RWPE2 (cell line): ENCODE measurements at regions not wholly inside any gene's neighbourhood (a gene's known extent, or its start where the extent isn't known, plus 50 kb on each side); places are given as distances from the start of the nearest gene placed in this dataset.

Source experiments
- ATAC-seq: fragments of 200-7000 bp; cut with Tn5 transposase; 3 replicates; pipeline ENCODE4 v1.9.1; 2021; ENCODE audit warnings: low read depth
- DNase-seq: peaks from one replicate; pipeline ENCODE4 v3.0.0-alpha.2; 2020; ENCODE audit warnings: low spot score
- H3K27ac ChIP-seq: fragments of 450-650 bp; 2 replicates; pipeline ENCODE4 v1.5.1; 2017; ENCODE audit warnings: mild to moderate bottlenecking; ENCODE audit not compliant: poor library complexity, severe bottlenecking
- H3K27me3 ChIP-seq: fragments of 250-450 bp; sonication (Bioruptor Pico); 2 replicates; pipeline ENCODE4 v1.5.1; 2021; ENCODE audit warnings: mild to moderate bottlenecking, moderate library complexity; ENCODE audit not compliant: insufficient read depth, poor library complexity, severe bottlenecking
- H3K36me3 ChIP-seq: fragments of 250-450 bp; sonication (Bioruptor Pico); 2 replicates; pipeline ENCODE4 v1.5.1; 2020; ENCODE audit warnings: low read depth, mild to moderate bottlenecking, moderate library complexity
- H3K4me1 ChIP-seq: fragments of 250-450 bp; sonication (Bioruptor Pico); 2 replicates; pipeline ENCODE4 v1.5.1; 2021; ENCODE audit warnings: mild to moderate bottlenecking, moderate library complexity; ENCODE audit not compliant: insufficient read depth, poor library complexity, severe bottlenecking
- H3K4me3 ChIP-seq: fragments of 250-450 bp; sonication (Bioruptor Pico); 2 replicates; pipeline ENCODE4 v1.5.1; 2021; ENCODE audit warnings: mild to moderate bottlenecking, moderate library complexity; ENCODE audit not compliant: severe bottlenecking
- H3K9me3 ChIP-seq: fragments of 250-450 bp; sonication (Bioruptor Pico); 2 replicates; pipeline ENCODE4 v1.5.1; 2021; ENCODE audit warnings: mild to moderate bottlenecking, moderate library complexity; ENCODE audit not compliant: severe bottlenecking
- TF ChIP-seq, protein P1 (sequence below): fragments of 450-650 bp; IDR thresholded peaks from one replicate; pipeline ENCODE4 v1.5.1; 2017; ENCODE audit warnings: mild to moderate bottlenecking, moderate library complexity; ENCODE audit not compliant: poor library complexity, severe bottlenecking

GRCh38 chr15:62360332-62361097, 195.4 kb upstream of the C2CD4B start:
- no peaks in the 10 kb centered on the region for H3K4me1 ChIP-seq
- ATAC-seq (no peak), DNase-seq (no peak)

GRCh38 chr15:62362144-62362543, 197.1 kb upstream of the C2CD4B start:
- TF ChIP-seq, protein P1, sequence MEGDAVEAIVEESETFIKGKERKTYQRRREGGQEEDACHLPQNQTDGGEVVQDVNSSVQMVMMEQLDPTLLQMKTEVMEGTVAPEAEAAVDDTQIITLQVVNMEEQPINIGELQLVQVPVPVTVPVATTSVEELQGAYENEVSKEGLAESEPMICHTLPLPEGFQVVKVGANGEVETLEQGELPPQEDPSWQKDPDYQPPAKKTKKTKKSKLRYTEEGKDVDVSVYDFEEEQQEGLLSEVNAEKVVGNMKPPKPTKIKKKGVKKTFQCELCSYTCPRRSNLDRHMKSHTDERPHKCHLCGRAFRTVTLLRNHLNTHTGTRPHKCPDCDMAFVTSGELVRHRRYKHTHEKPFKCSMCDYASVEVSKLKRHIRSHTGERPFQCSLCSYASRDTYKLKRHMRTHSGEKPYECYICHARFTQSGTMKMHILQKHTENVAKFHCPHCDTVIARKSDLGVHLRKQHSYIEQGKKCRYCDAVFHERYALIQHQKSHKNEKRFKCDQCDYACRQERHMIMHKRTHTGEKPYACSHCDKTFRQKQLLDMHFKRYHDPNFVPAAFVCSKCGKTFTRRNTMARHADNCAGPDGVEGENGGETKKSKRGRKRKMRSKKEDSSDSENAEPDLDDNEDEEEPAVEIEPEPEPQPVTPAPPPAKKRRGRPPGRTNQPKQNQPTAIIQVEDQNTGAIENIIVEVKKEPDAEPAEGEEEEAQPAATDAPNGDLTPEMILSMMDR, result no peak
- H3K36me3 ChIP-seq, result no peaks in the 10 kb centered on the region
- H3K4me1 ChIP-seq, result no peaks in the 10 kb centered on the region
- no peak overlapping the region for H3K4me3 ChIP-seq
- no peak for DNase-seq
- H3K9me3 ChIP-seq, result no peaks in the 10 kb centered on the region
- ATAC-seq, result no peak
- H3K27ac ChIP-seq, result no peak overlapping the region
- peaks cover 11% of the 10 kb centered on the region for H3K27me3 ChIP-seq

More at GRCh38 chr15:62360332-62361097, 195.4 kb upstream of the C2CD4B start:
- Histone ChIP-seq H3K4me3 (no peak overlapping the region), H3K9me3 (no peaks in the 10 kb centered on the region), H3K27ac (no peak overlapping the region), H3K27me3 (peaks cover 11% of the 10 kb centered on the region), H3K36me3 (no peaks in the 10 kb centered on the region)
- TF ChIP-seq, protein P1, result no peak

DNA sequence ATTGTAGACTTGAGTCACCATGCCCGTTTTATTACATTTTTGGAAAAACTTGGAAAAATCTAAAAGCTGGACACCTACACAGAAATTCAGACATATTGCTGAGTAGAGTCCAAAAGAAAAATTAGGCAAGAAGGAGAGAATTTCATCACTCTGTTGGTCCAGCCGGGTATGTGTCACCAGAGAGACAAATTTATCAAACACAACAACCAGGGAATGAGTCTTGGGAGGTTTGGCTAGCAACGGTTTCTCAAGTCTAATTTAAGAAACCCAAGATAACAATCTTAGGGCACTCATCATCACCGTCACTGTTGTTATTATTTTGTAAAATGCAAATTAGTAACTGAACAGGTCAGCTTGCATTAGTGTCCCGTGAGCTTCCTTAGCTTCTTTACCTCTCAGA, 197.5 kb upstream of the C2CD4B start:
- H3K4me3 ChIP-seq, result no peak overlapping the region
- H3K9me3 ChIP-seq, result no peaks in the 10 kb centered on the region
- no peak overlapping the region for H3K27ac ChIP-seq
- H3K27me3 ChIP-seq, result peaks cover 11% of the 10 kb centered on the region
- ATAC-seq (no peak), DNase-seq (no peak)
- TF ChIP-seq, protein P1, result no peak
- H3K36me3 ChIP-seq, result no peaks in the 10 kb centered on the region
- no peaks in the 10 kb centered on the region for H3K4me1 ChIP-seq

- peaks cover 11% of the 10 kb centered on the region for H3K27me3 ChIP-seq
These were observed 198.8 kb upstream of the C2CD4B start for GRCh38 chr15:62363913-62364312.

More at GRCh38 chr15:62363913-62364312, 198.8 kb upstream of the C2CD4B start:
- Histone ChIP-seq H3K4me3 (no peak overlapping the region), H3K27ac (no peak overlapping the region), H3K36me3 (no peaks in the 10 kb centered on the region), H3K9me3 (no peaks in the 10 kb centered on the region), H3K4me1 (no peaks in the 10 kb centered on the region)
- TF ChIP-seq, protein P1, result no peak
- no peak for DNase-seq
- ATAC-seq, result no peak
